ENCODE measurements at regions not wholly inside any gene's neighbourhood (a gene's known extent, or its start where the extent isn't known, plus 50 kb on each side); places are given as distances from the start of the nearest gene placed in this dataset.

GRCh38 chr7:118312966-118313365 is 88.5 kb downstream of the ANKRD7 start:
- DNase-seq (ENCODE audit: low read depth): no peak
- no peak overlapping the region for H3K4me3 ChIP-seq (ENCODE audit: low read length)
- TF ChIP-seq CTCF (conservative IDR thresholded peaks at IDR 0.05; ENCODE audit: low read length): no peak

GRCh38 chr7:118324790-118325449 is 100.4 kb downstream of the ANKRD7 start:
- H3K4me3 ChIP-seq (ENCODE audit: low read length): no peak overlapping the region
- no peak for TF ChIP-seq CTCF (conservative IDR thresholded peaks at IDR 0.05; ENCODE audit: low read length)
- no peak for DNase-seq (ENCODE audit: low read depth)

GRCh38 chr7:118325450-118325808 is 100.9 kb downstream of the ANKRD7 start:
- no peak overlapping the region for H3K4me3 ChIP-seq (ENCODE audit: low read length)
- no peak for DNase-seq (ENCODE audit: low read depth)
- TF ChIP-seq CTCF (conservative IDR thresholded peaks at IDR 0.05; ENCODE audit: low read length): no peak

- TF ChIP-seq CTCF (conservative IDR thresholded peaks at IDR 0.05; ENCODE audit: low read length): no peak
- H3K4me3 ChIP-seq (ENCODE audit: low read length): no peak overlapping the region
- DNase-seq (ENCODE audit: low read depth): no peak
Measured at GRCh38 chr7:118327174-118327573, 102.7 kb downstream of the ANKRD7 start.

- TF ChIP-seq CTCF (conservative IDR thresholded peaks at IDR 0.05; ENCODE audit: low read length): no peak
- no peak overlapping the region for H3K4me3 ChIP-seq (ENCODE audit: low read length)
- no peak for DNase-seq (ENCODE audit: low read depth)
Measured at GRCh38 chr7:118328505-118329211, 104.2 kb downstream of the ANKRD7 start.

- TF ChIP-seq CTCF (conservative IDR thresholded peaks at IDR 0.05; ENCODE audit: low read length): no peak
- no peak for DNase-seq (ENCODE audit: low read depth)
Measured at GRCh38 chr7:118330388-118330787, 105.9 kb downstream of the ANKRD7 start.

GRCh38 chr7:118346748-118347147 is 122.2 kb downstream of the ANKRD7 start:
- no peak for DNase-seq (ENCODE audit: low read depth)
- no peak overlapping the region for H3K4me3 ChIP-seq (ENCODE audit: low read length)
- TF ChIP-seq CTCF (conservative IDR thresholded peaks at IDR 0.05; ENCODE audit: low read length): no peak

More at GRCh38 chr7:118330388-118330787, 105.9 kb downstream of the ANKRD7 start:
- H3K4me3 ChIP-seq (ENCODE audit: low read length): no peak overlapping the region
